DMS53 treated with DMSO at 0.1 percent for 48 hours (cell line): ENCODE measurements at regions not wholly inside any gene's neighbourhood (a gene's known extent, or its start where the extent isn't known, plus 50 kb on each side); places are given as distances from the start of the nearest gene placed in this dataset.
"Not testable (repeated sequence)": the region's sequence is repeated elsewhere in the genome, so short reads cannot be mapped to it uniquely, and the experiment has no call there.

Source experiments
- DNase-seq: peaks from one replicate; lab custom pipeline; 2025; ENCODE audit not compliant: unreplicated experiment; lab: John Stamatoyannopoulos, UW

- DNase-seq = no peak
Measured at GRCh38 chr9:78707080-78707479, 410.2 kb downstream of the PSAT1 start.

DNA sequence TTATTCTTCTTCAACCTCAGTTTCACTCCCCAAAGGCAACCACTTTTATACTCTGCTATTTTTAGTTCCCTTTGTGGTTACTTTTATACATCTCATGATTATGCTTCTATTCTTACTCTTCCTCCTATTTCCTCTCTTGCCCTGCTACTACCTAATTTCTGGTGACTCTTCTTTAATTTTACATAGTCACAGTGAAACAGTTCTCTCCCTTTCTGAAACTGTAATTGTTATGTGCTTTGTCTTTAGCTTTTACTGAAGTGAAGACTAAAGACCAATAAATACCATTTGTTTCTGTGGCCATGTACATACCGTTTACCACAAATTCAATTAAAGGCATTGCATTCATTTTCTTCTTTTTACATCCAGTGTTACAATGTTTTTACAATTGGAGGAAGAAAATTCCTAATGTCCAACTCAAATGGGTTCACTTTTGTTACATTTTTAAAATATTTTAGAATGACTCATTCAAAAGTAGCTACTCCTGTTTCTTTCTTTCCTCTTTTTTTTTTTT, 410.6 kb downstream of the PSAT1 start:
- DNase-seq = no peak

GRCh38 chr9:78712903-78713613, 416.1 kb downstream of the PSAT1 start:
- no peak for DNase-seq

GRCh38 chr9:78713614-78714405, 416.9 kb downstream of the PSAT1 start:
- DNase-seq = no peak

- DNase-seq = no peak
Measured at GRCh38 chr9:78714576-78714975, 417.7 kb downstream of the PSAT1 start.

- DNase-seq = not testable (repeated sequence)
Measured at GRCh38 chr9:78719029-78719428, 422.1 kb downstream of the PSAT1 start.

DNA sequence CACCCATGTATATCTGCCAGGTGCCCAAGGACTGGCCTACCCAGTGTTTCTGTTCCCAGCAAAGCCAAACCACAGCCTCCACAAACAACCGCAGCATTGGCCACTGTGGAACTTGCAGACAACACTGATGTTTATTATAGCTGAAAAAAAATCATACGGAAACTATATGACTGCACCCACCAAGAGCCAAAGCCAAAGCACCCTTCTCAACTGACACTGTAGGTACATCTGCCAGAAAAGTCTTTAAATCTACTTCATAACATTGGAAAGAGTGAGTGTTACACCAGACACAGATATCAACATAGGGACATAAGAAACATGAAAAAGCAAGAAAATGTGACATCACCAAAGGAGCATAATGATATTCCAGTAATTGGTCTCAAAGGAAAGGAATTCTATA, 428.0 kb downstream of the PSAT1 start:
- DNase-seq = no peak

DNA sequence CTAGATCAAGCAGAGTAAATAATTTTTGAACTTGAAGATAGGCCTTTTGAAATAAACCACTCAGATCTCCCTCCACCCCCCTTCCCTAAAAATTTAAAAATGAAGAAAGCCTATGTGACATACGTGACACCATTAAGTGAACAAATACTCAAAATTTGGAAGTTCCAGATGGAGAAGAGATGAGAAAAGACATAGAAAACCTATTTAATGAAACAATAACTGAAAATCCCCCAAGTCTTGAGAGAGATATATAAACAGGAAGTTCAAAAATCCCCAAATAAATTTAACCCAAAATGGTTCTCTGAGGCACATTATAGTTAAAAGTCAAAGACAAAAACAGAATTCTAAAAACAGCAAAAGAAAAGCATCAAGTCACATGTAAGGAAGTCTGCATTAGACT, 428.6 kb downstream of the PSAT1 start:
- no peak for DNase-seq

DNA sequence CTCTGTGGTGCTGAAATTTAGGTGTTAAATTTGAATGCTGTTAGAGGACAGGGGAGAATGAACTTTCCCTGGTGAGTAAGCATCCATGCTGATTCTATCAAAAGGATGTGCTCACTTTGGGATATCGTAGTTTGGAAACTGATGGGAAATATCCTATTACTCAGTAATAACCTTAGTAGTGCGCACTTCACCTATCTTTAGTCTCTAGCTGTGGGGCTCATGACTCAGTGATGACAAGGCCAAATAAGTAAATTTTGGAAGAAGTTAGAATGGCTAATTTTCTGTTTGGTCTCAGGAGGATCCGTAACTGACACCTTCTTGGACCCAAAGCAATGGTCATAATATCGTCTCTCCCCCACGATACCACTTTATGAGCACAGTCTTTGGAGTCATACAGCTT, 448.4 kb downstream of the PSAT1 start:
- DNase-seq = no peak

- DNase-seq = no peak
Measured at GRCh38 chr9:78746010-78746409, 449.1 kb downstream of the PSAT1 start.

- no peak for DNase-seq
Measured at GRCh38 chr9:78753039-78753438, 456.1 kb downstream of the PSAT1 start.

GRCh38 chr9:78756813-78757510, 460.0 kb downstream of the PSAT1 start:
- DNase-seq = no peak

GRCh38 chr9:78763424-78763823, 466.5 kb downstream of the PSAT1 start:
- DNase-seq = no peak

DNA sequence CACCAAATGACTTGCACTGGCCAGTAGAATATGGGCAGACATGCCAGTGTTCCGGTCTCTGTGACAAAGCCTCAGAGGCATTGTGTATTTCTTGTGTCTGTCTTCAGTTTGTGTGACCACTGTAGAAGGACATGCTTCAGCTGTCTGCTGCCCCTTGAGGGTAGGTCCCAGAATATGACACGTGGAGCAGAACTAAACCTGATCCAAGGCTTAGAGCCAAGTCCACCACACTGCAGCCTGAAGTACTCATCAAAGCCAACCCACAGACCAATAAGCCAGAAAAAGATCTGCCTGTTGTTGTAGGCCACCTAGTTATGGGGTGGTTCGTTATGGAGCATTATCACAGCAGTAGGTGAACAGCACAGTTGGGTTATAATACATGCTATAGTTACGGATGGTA, 468.9 kb downstream of the PSAT1 start:
- no peak for DNase-seq

DNA sequence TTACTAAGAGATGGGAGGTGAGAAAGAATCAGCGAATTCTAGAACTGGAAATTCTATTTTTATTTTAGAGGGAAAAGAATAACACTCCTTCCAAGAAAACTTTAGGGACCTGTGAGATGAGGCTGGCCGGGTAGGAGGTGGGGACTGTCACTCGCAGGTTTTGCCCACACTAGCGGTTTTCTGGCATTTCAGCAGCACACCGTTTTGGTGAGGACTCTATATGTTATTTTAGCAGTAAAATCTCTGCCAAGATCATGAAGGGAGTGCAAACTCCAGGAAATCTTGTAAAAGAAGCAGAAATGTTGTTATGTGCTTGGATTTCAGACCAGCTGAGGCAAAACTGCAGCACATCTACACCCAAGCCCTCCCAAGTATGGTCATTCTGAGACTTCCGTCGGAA, 470.6 kb downstream of the PSAT1 start:
- no peak for DNase-seq

- DNase-seq = no peak
Measured at GRCh38 chr9:78769690-78770089, 472.8 kb downstream of the PSAT1 start.

DNA sequence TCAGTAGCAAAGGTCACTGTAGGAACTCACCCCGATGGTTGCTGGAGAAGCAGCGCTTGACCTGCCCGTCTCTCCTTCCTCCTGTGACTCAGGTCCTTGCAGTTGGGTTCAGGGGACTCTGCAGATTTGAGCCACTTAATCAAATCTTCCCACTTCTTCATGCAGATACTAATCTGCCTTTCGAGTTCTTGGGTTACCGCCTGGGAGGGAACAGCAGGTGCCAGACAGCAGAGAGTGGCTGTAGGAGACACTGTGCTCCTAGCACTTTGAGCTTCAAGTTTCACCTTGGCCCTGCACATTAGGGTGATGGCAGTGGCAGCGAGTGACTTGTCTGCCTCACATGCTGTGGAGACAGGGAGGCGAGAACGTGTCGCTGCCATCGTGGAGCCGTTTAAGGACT, 478.3 kb downstream of the PSAT1 start:
- DNase-seq = no peak

GRCh38 chr9:78775696-78776295, 478.9 kb downstream of the PSAT1 start:
- no peak for DNase-seq

DNA sequence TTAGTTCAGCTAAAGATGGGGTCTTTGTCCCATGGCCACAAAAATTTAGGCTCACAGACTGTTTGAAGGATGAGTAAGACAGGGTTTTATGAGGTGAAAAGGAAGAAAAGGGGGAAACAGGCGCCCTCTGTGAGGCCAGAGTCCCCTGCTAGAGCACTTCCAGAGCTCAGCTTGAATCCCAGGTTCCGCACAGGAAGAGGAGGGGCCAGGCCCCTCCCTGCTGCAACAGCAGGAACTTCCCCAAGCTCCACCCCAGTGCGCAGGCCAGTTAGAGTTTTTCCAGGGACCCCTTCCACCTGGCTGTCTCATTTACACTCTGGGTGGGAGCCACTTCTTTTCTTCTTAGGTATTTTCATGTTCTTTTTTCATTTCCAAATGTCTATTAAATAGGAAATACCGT, 480.8 kb downstream of the PSAT1 start:
- no peak for DNase-seq

DNA sequence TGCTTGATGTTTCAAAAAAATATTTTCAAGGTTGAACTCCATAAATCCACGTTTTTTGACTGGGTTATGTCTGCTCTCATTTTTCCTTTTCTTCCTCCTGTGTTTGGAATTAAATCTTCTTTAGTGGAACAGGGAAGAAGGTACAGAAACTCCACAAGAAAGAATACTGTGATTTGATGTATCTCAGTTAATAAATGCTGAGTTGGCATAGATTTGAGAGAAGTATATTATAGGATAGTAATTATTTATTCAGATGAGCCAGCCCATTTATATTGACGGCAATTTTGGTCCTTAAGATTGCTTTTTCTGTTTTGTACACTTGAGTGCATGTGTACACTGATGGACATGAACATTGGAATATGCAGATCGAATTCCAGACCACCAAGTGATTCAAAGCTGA, 481.4 kb downstream of the PSAT1 start:
- DNase-seq = no peak

DNA sequence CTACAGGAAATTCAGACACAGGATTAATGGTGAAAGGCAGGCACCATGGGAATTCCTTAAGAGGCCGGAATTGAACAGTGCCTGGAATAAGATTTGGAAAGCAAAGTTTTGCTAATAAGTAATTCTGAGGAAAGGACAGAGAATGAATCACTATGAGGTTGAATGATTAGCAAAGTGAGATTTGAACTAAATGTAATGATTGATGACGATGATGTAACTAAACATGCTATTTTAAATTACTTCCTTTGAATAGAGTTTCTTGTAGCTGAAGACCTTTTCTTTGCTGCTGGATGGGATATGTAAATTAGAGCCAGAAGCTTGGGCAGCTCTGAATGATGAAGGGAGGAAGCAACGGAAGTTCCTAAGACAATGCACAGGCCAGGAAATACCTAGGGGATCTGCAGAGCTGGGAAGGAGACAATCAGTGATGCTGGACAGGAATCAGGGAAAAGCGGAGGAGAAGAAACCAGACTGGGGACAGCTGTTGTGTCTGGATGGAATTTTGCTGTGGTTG, 482.0 kb downstream of the PSAT1 start:
- no peak for DNase-seq
